NT2/D1 (cell line): ENCODE measurements at regions not wholly inside any gene's neighbourhood (a gene's known extent, or its start where the extent isn't known, plus 50 kb on each side); places are given as distances from the start of the nearest gene placed in this dataset.

Experiments
- DNase-seq: peaks from one replicate; pipeline ENCODE4 v3.0.0-alpha.2; 2011; ENCODE audit warnings: low read depth, low spot score
- H3K27me3 ChIP-seq: 2 replicates; pipeline ENCODE4 v1.6.0; 2011; ENCODE audit warnings: mild to moderate bottlenecking; ENCODE audit not compliant: insufficient read length, insufficient read depth
- H3K36me3 ChIP-seq: 2 replicates; pipeline ENCODE4 v1.6.1; 2011; ENCODE audit warnings: mild to moderate bottlenecking, low read length, mixed read lengths; ENCODE audit not compliant: insufficient read depth, insufficient read length
- H3K4me1 ChIP-seq: 2 replicates; pipeline ENCODE4 v1.5.1; 2011; ENCODE audit not compliant: insufficient read depth, insufficient read length
- H3K4me3 ChIP-seq: 2 replicates; pipeline ENCODE4 v1.5.1; 2011; ENCODE audit warnings: low read depth; ENCODE audit not compliant: insufficient read length
- H3K9ac ChIP-seq: 2 replicates; pipeline ENCODE4 v1.6.0; 2011; ENCODE audit warnings: low read depth; ENCODE audit not compliant: insufficient read length
- H3K9me3 ChIP-seq: 2 replicates; pipeline ENCODE4 v1.5.1; 2011; ENCODE audit warnings: mild to moderate bottlenecking, low read length; ENCODE audit not compliant: insufficient read depth
- SUZ12 ChIP-seq: IDR thresholded peaks from 2 replicates; pipeline ENCODE4 v1.6.1; 2011; ENCODE audit not compliant: insufficient read length, insufficient read depth; ENCODE audit errors: extremely low read depth
- YY1 ChIP-seq: IDR thresholded peaks from 2 replicates; pipeline ENCODE4 v1.6.1; 2011; ENCODE audit not compliant: insufficient read length, insufficient read depth
- ZNF274 ChIP-seq: IDR thresholded peaks from 2 replicates; pipeline ENCODE4 v1.6.1; 2011; ENCODE audit warnings: mild to moderate bottlenecking, low read depth, low read length

DNA sequence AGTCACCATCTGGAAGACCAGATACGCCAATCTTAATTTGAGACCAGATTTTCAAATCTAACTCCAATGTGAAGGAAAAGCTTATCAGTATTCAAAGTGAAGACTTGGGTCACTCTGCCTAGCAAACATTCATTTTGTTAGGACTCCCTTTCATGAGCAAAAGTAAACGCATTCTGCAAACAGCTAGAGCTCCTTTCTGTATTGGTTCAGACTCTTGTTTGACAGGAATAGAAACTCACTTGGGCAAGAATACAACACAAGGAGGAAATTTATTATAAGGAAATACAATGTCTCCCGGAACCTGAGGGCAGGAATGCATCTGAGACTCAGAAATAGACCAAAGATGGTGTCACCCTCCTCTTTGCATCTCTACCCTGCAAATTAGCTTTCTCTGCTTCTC lies 558.6 kb downstream of the TAFA4 start:
- H3K4me1 ChIP-seq: no peaks in the 10 kb centered on the region
- peaks cover 17% of the 10 kb centered on the region; the same call in 1 of the 2 replicates for H3K9me3 ChIP-seq
- TF ChIP-seq SUZ12 (no peak), YY1 (no peak), ZNF274 (no peak)
- H3K9ac ChIP-seq: no peak overlapping the region
- no peaks in the 10 kb centered on the region for H3K36me3 ChIP-seq
- no peak overlapping the region for H3K4me3 ChIP-seq
- DNase-seq: no peak
- no peaks in the 10 kb centered on the region for H3K27me3 ChIP-seq

DNA sequence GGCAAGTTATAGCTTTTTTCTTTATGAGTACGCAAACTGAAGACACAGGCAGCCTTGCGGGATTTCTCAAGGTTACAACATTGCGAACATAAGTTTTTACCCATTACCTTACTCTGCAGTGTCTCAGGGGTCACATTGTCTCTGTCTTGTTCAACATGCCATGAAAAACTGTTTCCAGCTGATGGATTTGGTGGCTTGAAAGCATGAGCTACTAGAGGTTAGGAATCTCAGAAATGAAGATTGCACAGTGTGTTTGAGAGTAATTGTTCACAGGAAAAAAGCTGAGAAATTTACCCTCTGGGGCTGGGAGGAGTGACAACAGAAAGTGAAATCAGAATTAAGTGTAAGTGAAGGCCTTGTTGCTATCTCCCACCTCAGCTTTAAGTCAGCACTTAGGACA lies 568.6 kb downstream of the TAFA4 start:
- DNase-seq: no peak
- TF ChIP-seq YY1 (no peak), SUZ12 (no peak), ZNF274 (no peak)
- Histone ChIP-seq H3K27me3 (no peaks in the 10 kb centered on the region), H3K4me1 (no peaks in the 10 kb centered on the region), H3K9ac (no peak overlapping the region), H3K36me3 (no peaks in the 10 kb centered on the region), H3K4me3 (no peak overlapping the region), H3K9me3 (no peaks in the 10 kb centered on the region)

DNA sequence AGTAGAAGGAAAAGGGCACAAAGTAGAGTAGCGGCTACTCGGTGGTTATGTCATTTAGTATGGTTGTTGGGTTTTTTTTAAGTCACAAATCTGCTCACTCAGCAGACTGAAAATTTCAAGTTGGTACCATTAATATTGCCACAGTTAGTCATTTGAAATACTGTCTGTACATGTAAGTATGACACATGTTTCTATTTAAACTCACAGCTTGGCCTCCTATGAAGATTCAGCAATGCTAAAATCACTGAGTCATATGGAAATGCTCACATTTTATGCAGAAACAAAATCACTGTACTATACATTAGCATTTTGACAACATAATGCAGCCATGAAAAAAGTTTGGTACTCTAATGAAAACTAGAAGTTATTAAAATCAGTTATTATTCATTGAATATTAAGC lies 571.9 kb downstream of the TAFA4 start:
- Histone ChIP-seq H3K27me3 (no peaks in the 10 kb centered on the region), H3K9ac (no peak overlapping the region), H3K4me3 (no peak overlapping the region), H3K36me3 (no peaks in the 10 kb centered on the region), H3K9me3 (no peaks in the 10 kb centered on the region), H3K4me1 (no peaks in the 10 kb centered on the region)
- TF ChIP-seq YY1: no peak
- no peak for DNase-seq

DNA sequence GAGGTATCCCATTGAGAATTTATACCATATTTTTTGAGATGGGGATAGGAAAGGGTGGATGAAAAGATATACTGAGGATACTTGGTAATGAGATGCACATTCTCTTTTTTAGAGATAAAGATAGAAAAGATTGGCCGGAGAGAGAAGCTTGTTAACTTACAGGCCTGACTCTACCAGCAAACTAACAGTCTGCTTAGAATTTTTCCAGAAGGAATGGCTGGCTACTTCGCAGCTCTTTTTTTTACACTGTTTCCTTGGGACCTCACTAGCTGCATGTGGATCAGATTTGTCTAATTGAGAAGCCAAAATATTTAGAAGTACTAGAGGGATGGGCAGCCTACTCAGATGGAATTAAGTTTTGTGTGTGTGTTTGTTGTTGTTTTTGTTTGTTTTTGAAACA lies 586.6 kb downstream of the TAFA4 start:
- no peak for TF ChIP-seq YY1

DNA sequence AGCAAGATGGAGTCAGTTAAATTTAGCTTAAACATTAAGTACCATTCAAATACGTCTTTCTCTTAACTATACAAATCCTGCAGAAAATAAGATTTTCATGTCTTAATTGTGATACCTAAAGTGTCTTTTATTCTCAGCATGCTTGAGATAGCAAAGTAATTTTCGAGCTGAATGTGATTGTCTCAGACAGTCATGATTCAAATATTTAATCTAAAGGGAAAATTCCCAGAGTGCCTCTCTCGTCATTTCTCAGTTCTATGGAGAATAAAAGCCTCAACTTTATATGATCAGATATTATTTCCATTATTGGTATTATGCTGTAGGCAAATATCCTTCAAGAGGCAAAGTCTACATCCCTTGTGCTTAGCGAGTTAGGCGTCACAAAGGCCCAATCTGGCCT lies 589.9 kb downstream of the TAFA4 start:
- no peaks in the 10 kb centered on the region for H3K9me3 ChIP-seq
- no peaks in the 10 kb centered on the region for H3K27me3 ChIP-seq
- TF ChIP-seq YY1: no peak
- no peak for TF ChIP-seq ZNF274
- TF ChIP-seq SUZ12: no peak
- no peaks in the 10 kb centered on the region for H3K4me1 ChIP-seq
- H3K9ac ChIP-seq: no peak overlapping the region
- H3K36me3 ChIP-seq: no peaks in the 10 kb centered on the region
- H3K4me3 ChIP-seq: no peak overlapping the region
- no peak for DNase-seq

More for the DNA sequence above, 586.6 kb downstream of the TAFA4 start:
- H3K4me3 ChIP-seq: no peak overlapping the region
- DNase-seq: no peak
- no peaks in the 10 kb centered on the region for H3K36me3 ChIP-seq
- no peaks in the 10 kb centered on the region for H3K9me3 ChIP-seq
- no peaks in the 10 kb centered on the region for H3K4me1 ChIP-seq
- no peak overlapping the region for H3K9ac ChIP-seq
- no peaks in the 10 kb centered on the region for H3K27me3 ChIP-seq

DNA sequence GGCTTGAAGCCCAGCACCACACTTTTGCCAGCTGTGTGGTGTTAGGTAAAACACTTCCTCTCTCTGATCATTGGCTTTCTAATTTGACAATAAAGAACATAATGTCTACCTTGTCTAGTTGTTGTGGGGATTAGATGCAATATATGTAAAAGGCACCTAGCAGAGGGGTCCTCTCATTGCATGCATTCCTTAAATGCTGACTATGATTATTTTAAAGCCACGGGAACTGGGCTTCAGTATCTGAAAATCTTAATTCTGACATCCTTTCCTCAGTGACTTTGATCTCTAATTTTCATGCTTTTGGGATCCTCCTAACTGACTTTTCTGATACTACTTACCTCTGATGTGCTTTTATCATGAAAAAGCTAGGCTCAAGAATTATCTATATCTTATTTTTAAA lies 596.3 kb downstream of the TAFA4 start:
- Histone ChIP-seq H3K4me1 (no peaks in the 10 kb centered on the region), H3K9me3 (no peaks in the 10 kb centered on the region), H3K4me3 (no peak overlapping the region), H3K36me3 (no peaks in the 10 kb centered on the region), H3K9ac (no peak overlapping the region), H3K27me3 (no peaks in the 10 kb centered on the region)
- TF ChIP-seq ZNF274 (no peak), SUZ12 (no peak), YY1 (no peak)
- no peak for DNase-seq

DNA sequence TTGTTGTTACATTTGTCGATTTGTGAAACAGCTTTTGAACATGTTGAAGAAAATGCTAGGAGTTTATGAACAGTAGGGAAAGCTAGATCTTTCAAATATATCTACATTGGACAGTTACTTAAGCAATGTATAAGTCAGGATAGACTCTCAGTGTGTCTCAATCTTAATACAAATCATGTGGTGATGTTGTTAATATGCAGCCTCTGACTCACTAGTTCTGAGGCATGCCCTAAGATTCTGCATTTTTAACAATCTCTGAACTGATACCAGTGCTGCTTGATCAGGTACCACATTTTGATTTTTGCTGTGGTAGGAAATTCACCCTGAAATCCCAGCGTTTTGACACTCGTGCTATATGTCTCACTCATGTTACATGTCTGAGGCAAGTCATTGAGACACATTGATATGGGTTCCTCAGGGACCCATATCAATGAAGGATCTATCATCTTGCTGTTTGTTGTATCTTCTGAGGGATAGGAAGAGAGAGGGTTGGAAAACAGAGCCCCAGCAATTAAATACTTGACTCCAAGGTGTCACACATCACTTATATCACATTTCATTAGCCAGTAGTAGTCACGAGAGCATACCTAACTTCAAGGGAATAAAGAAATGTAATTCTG lies 597.9 kb downstream of the TAFA4 start:
- Histone ChIP-seq H3K4me1 (no peaks in the 10 kb centered on the region), H3K4me3 (no peak overlapping the region), H3K27me3 (no peaks in the 10 kb centered on the region), H3K36me3 (no peaks in the 10 kb centered on the region), H3K9ac (no peak overlapping the region), H3K9me3 (no peaks in the 10 kb centered on the region)
- TF ChIP-seq ZNF274 (no peak), YY1 (no peak), SUZ12 (no peak)
- no peak for DNase-seq

DNA sequence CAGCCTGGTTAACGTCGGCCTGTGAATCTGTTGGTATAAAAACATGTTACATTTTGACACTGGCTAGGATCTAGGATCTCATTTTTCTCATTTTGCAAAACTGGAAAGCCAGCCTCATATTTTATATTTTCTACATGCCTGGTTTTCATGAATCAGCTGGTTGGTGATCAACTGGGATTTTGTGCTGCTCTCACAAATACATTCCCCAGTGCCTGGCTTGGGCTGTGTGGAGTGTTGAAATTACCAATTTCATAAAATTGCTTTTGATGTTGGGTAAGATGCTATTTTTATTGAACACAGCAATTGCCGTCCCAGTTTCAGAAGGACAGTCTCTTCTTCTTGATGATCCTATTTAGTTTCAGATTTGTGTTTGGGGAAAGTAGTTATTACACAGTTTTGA lies 604.3 kb downstream of the TAFA4 start:
- DNase-seq: no peak
- TF ChIP-seq ZNF274 (no peak), YY1 (no peak), SUZ12 (no peak)
- no peaks in the 10 kb centered on the region for H3K9me3 ChIP-seq
- H3K9ac ChIP-seq: no peak overlapping the region
- H3K36me3 ChIP-seq: no peaks in the 10 kb centered on the region
- H3K4me3 ChIP-seq: no peak overlapping the region
- H3K27me3 ChIP-seq: no peaks in the 10 kb centered on the region
- no peaks in the 10 kb centered on the region for H3K4me1 ChIP-seq
